22Rv1 (cell line): ENCODE measurements at regions not wholly inside any gene's neighbourhood (a gene's known extent, or its start where the extent isn't known, plus 50 kb on each side); places are given as distances from the start of the nearest gene placed in this dataset.

Experiments used
- ZFX ChIP-seq: fragments of 450-650 bp; IDR thresholded peaks from 2 replicates; pipeline ENCODE4 v1.6.1; 2017; ENCODE audit warnings: antibody characterized with exemption, borderline replicate concordance
- TF ChIP-seq, protein P1 (sequence below): fragments of 450-650 bp; IDR thresholded peaks from 2 replicates; pipeline ENCODE4 v1.5.1; 2017; ENCODE audit warnings: mild to moderate bottlenecking

DNA sequence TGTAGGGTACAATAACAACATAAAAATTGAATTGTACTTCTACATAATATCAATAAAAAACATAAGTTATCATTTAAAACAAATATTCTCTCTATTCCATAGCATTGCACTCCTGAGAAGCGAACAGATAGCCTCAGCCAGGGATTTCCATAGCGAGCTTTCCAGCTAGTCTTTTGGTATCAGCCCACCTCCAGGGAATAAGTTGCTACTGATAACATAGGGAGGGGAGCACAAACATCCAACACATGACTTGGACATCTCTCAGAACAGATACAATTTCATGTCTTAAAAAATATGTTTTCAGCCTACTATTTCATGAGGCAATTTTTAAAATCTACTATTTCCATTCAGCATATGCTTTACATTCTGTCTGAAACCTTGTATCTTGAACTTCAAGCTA is 804.4 kb upstream of the RAB6C start:
- TF ChIP-seq, protein P1, sequence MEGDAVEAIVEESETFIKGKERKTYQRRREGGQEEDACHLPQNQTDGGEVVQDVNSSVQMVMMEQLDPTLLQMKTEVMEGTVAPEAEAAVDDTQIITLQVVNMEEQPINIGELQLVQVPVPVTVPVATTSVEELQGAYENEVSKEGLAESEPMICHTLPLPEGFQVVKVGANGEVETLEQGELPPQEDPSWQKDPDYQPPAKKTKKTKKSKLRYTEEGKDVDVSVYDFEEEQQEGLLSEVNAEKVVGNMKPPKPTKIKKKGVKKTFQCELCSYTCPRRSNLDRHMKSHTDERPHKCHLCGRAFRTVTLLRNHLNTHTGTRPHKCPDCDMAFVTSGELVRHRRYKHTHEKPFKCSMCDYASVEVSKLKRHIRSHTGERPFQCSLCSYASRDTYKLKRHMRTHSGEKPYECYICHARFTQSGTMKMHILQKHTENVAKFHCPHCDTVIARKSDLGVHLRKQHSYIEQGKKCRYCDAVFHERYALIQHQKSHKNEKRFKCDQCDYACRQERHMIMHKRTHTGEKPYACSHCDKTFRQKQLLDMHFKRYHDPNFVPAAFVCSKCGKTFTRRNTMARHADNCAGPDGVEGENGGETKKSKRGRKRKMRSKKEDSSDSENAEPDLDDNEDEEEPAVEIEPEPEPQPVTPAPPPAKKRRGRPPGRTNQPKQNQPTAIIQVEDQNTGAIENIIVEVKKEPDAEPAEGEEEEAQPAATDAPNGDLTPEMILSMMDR = no peak
- no peak for TF ChIP-seq ZFX
